ENCODE measurements at regions not wholly inside any gene's neighbourhood (a gene's known extent, or its start where the extent isn't known, plus 50 kb on each side); places are given as distances from the start of the nearest gene placed in this dataset.

DNA sequence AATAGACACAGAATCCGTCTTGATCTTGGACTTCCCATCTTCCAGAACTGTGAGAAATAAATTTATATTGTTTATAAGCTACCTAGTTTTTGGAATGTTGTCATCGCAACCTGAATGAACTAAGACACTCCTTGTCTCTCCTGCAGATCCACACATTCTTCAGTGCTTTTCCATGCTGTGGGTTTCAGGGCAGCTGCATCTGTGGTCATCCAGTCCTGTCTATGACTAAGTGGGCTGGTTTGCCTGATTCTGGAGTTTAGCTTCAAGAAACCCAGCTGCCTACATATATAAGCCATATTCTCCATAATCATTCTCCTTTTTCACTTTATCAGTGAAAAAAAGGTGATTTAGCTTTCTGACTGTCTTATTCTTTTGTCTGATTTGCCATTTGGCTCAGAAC lies 170.3 kb upstream of the KIT start:
- WGBS, 2 donors: 94 to 100% methylated on average over 2 of the region's 2 CpGs
- no peak overlapping the region for H3K4me3 ChIP-seq
- H3K4me1 ChIP-seq: no peaks in the 10 kb centered on the region
- intact Hi-C loops (cut with DNase I): no loop called here
- no peaks in the 10 kb centered on the region for H3K27me3 ChIP-seq
- no peak overlapping the region for H3K27ac ChIP-seq
- ATAC-seq (no peak), DNase-seq (no peak)
- no peaks in the 10 kb centered on the region for H3K9me3 ChIP-seq
- no peaks in the 10 kb centered on the region for H3K36me3 ChIP-seq
- TF ChIP-seq, protein P1, sequence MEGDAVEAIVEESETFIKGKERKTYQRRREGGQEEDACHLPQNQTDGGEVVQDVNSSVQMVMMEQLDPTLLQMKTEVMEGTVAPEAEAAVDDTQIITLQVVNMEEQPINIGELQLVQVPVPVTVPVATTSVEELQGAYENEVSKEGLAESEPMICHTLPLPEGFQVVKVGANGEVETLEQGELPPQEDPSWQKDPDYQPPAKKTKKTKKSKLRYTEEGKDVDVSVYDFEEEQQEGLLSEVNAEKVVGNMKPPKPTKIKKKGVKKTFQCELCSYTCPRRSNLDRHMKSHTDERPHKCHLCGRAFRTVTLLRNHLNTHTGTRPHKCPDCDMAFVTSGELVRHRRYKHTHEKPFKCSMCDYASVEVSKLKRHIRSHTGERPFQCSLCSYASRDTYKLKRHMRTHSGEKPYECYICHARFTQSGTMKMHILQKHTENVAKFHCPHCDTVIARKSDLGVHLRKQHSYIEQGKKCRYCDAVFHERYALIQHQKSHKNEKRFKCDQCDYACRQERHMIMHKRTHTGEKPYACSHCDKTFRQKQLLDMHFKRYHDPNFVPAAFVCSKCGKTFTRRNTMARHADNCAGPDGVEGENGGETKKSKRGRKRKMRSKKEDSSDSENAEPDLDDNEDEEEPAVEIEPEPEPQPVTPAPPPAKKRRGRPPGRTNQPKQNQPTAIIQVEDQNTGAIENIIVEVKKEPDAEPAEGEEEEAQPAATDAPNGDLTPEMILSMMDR (IDR thresholded peaks at IDR 0.05): no peak

- 85 to 87% methylated on average over 3 of the region's 3 CpGs for WGBS, 2 donors
Measured at GRCh38 chr4:54493862-54494261, 163.9 kb upstream of the KIT start.

DNA sequence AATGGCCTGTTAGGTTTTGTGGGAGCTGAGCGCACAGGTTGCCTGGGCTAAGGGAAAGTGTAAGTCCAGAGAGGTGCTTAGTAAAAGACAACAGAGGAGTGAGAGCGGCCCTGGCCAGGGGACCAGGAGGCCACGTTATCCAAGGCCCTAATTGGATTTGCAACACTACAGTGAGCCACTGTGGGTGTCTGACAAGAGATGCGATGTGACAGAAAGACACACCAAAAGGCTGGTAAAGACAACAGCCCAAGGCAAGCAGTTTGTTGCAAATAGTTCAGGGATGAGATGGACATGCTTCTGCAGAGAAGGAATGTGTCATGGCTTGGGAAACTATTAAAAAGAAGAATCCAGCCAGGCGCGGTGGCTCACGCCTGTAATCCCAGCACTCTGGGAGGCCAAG lies 162.7 kb upstream of the KIT start:
- no peak overlapping the region for H3K4me3 ChIP-seq
- no peak for ATAC-seq
- H3K36me3 ChIP-seq: no peaks in the 10 kb centered on the region
- intact Hi-C loops (cut with DNase I): no loop called here
- no peaks in the 10 kb centered on the region for H3K27me3 ChIP-seq
- H3K27ac ChIP-seq: no peak overlapping the region
- TF ChIP-seq, protein P1 (IDR thresholded peaks at IDR 0.05): no peak
- DNase-seq: no peak
- H3K9me3 ChIP-seq: no peaks in the 10 kb centered on the region
- H3K4me1 ChIP-seq: no peaks in the 10 kb centered on the region
- 83% methylated on average over 7 of the region's 7 CpGs for WGBS, 2 donors

More at GRCh38 chr4:54493862-54494261, 163.9 kb upstream of the KIT start:
- Histone ChIP-seq H3K4me3 (no peak overlapping the region), H3K27me3 (no peaks in the 10 kb centered on the region), H3K4me1 (no peaks in the 10 kb centered on the region), H3K36me3 (no peaks in the 10 kb centered on the region), H3K9me3 (no peaks in the 10 kb centered on the region), H3K27ac (no peak overlapping the region)
- intact Hi-C loops (cut with DNase I): no loop called here
- DNase-seq: no peak
- no peak for ATAC-seq
- TF ChIP-seq, protein P1 (IDR thresholded peaks at IDR 0.05): no peak

DNA sequence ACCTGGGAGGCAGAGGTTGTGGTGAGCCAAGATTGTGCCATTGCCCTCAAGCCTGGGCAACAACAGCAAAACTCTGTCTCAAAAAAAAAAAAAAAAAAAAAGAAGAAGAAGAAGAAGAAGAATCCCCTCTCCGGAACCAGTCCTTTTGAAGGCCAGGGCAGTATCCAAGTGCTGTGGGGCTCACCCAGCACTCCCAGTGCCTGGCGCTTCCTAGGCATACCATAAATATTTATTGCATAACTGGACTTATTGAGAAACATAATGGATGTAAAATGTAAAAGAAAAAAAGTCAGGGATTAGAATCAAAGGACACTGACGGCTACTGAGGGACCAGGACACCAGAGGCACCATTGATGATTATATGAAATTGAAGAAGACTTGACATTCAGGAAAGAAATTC lies 162.1 kb upstream of the KIT start:
- TF ChIP-seq, protein P1 (IDR thresholded peaks at IDR 0.05): no peak
- Histone ChIP-seq H3K4me1 (no peaks in the 10 kb centered on the region), H3K36me3 (no peaks in the 10 kb centered on the region), H3K9me3 (no peaks in the 10 kb centered on the region), H3K4me3 (no peak overlapping the region), H3K27ac (no peak overlapping the region), H3K27me3 (no peaks in the 10 kb centered on the region)
- ATAC-seq (no peak), DNase-seq (no peak)
- intact Hi-C loops (cut with DNase I): no loop called here
- 92 to 98% methylated on average over 3 of the region's 3 CpGs for WGBS, 2 donors

DNA sequence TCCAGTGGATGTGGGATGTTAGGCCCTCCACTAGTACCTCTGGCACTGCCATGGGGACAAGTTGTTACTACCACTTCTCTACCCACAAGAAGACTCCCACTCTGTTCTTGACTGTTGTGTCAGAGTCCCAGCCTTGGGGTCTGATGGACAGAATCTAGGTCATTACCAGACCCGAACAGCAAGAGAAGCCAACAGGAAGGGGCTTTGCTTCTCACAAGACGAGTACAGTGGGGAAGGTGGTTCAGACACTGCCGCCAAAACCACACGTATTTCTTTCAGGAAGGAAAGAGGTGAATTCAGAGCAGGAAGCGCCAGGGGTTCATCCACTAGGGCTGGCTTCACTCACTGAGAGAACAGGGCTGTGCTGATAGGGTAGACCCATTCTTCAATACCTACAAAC lies 161.3 kb upstream of the KIT start:
- Histone ChIP-seq H3K4me3 (no peak overlapping the region), H3K27ac (no peak overlapping the region), H3K9me3 (no peaks in the 10 kb centered on the region), H3K27me3 (no peaks in the 10 kb centered on the region), H3K4me1 (no peaks in the 10 kb centered on the region), H3K36me3 (no peaks in the 10 kb centered on the region)
- 63 to 72% methylated on average over 5 of the region's 5 CpGs for WGBS, 2 donors
- no peak for DNase-seq
- intact Hi-C loops (cut with DNase I): no loop called here
- TF ChIP-seq, protein P1 (IDR thresholded peaks at IDR 0.05): no peak
- no peak for ATAC-seq
